Gastrocnemius medialis (tissue), 4 donors: ENCODE measurements at regions not wholly inside any gene's neighbourhood (a gene's known extent, or its start where the extent isn't known, plus 50 kb on each side); places are given as distances from the start of the nearest gene placed in this dataset.

ENCODE experiments used
- POLR2A ChIP-seq, 2 donors: fragments of 450-650 bp; IDR thresholded peaks; one replicate each; pipeline ENCODE4 v1.6.1; 2017; ENCODE audit warnings: antibody characterized with exemption in 2 of 2, mild to moderate bottlenecking in 2 of 2, moderate library complexity in 2 of 2
- TF ChIP-seq, protein P1 (sequence below), 5 experiments: fragments of 450-650 bp in 3 of 5; fragments of 200-600 bp in 2 of 5; sonication (generic) in 2 of 5; IDR thresholded peaks in 4 of 5; conservative IDR thresholded peaks in 1 of 5; 1 replicate in 4 of 5; 2 replicates in 1 of 5; pipeline ENCODE4 v1.5.1; 2016 to 2019; ENCODE audit warnings: antibody characterized with exemption in 5 of 5, mild to moderate bottlenecking in 3 of 5, moderate library complexity in 3 of 5

DNA sequence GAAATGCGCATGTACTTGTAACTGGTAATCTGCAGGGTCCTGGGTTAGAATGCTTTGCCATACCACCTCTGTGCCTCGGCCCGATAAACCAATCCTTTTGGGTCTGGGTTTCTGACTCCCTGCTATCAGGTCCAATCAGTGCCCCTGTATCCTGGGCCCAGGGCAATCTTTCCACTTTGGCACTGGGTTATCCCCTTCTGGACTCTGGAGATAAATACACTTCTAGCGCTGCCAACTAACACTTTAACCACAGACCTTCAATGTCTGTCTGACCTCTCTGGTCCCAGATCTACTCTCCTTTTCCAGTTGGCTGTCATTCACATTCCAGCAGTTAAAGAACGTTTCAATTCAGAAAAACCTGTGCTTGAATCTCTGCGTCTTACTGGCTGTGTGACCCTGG lies 55.3 kb downstream of the DNAAF9 start:
- no peak for TF ChIP-seq POLR2A (IDR thresholded peaks at IDR 0.05)
- TF ChIP-seq, protein P1, sequence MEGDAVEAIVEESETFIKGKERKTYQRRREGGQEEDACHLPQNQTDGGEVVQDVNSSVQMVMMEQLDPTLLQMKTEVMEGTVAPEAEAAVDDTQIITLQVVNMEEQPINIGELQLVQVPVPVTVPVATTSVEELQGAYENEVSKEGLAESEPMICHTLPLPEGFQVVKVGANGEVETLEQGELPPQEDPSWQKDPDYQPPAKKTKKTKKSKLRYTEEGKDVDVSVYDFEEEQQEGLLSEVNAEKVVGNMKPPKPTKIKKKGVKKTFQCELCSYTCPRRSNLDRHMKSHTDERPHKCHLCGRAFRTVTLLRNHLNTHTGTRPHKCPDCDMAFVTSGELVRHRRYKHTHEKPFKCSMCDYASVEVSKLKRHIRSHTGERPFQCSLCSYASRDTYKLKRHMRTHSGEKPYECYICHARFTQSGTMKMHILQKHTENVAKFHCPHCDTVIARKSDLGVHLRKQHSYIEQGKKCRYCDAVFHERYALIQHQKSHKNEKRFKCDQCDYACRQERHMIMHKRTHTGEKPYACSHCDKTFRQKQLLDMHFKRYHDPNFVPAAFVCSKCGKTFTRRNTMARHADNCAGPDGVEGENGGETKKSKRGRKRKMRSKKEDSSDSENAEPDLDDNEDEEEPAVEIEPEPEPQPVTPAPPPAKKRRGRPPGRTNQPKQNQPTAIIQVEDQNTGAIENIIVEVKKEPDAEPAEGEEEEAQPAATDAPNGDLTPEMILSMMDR (IDR thresholded peaks at IDR 0.05 in 4 of 5, conservative IDR thresholded peaks at IDR 0.05 in 1 of 5) = no peak
